ENCODE measurements at regions not wholly inside any gene's neighbourhood (a gene's known extent, or its start where the extent isn't known, plus 50 kb on each side); places are given as distances from the start of the nearest gene placed in this dataset.

- TF ChIP-seq EP300 (conservative IDR thresholded peaks at IDR 0.05; ENCODE audit: poor library complexity, severe bottlenecking) (no peak), CTCF (IDR thresholded peaks at IDR 0.05; ENCODE audit: poor library complexity, severe bottlenecking) (no peak), MXI1 (conservative IDR thresholded peaks at IDR 0.05; ENCODE audit: poor library complexity, severe bottlenecking) (no peak)
Measured at GRCh38 chr15:60061758-60062157, 57.6 kb downstream of the FOXB1 start.

Data from neural cell (in vitro differentiated cells).